HG02973 (cell line): ENCODE measurements at regions not wholly inside any gene's neighbourhood (a gene's known extent, or its start where the extent isn't known, plus 50 kb on each side); places are given as distances from the start of the nearest gene placed in this dataset.
"Not testable (repeated sequence)": the region's sequence is repeated elsewhere in the genome, so short reads cannot be mapped to it uniquely, and the experiment has no call there.

ENCODE experiments used
- ATAC-seq: cut with Tn5 transposase; IDR thresholded peaks from one replicate; pipeline ENCODE4 v1.9.1; 2021; ENCODE audit warnings: moderate library complexity; ENCODE audit not compliant: unreplicated experiment

DNA sequence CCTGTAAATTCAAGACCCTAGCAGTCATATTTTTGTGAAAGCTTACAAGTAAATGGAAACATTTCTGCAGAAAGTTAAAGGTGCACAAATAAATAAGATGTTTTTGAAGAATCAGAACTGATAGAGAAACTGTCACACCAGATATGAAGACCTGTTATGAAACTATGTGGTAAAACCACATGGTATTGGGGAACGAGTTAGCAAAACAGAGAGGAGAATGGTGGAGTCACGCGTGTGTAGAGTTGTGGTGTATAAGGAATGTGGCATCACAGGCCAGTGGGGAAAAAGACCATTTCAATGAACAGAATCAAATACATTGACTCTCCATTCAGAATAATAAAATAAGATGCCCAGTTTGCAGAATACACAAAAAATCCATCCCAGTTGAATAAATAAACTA, 477.2 kb downstream of the ICE1 start:
- no peak for ATAC-seq

DNA sequence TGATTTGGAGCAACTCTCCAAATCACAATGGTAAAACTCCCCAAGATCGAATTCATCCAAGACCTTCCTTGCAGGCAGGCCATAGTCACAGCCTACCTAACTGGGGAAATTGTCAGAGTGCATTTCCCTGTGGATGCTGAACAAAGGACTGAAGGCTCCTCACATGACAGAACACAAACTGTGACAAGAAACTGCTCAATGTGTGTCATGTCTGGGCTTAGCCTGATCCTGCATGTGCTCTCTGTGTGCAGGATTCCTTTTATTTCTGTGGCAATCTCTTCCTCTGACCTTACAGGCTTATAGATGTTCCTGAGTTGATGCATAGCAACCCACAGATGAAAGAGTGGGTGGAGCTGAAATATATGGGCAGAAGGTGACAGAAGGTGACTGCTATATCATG, 465.8 kb downstream of the ICE1 start:
- ATAC-seq: no peak

GRCh38 chr5:5887833-5888232, 465.4 kb downstream of the ICE1 start:
- no peak for ATAC-seq

DNA sequence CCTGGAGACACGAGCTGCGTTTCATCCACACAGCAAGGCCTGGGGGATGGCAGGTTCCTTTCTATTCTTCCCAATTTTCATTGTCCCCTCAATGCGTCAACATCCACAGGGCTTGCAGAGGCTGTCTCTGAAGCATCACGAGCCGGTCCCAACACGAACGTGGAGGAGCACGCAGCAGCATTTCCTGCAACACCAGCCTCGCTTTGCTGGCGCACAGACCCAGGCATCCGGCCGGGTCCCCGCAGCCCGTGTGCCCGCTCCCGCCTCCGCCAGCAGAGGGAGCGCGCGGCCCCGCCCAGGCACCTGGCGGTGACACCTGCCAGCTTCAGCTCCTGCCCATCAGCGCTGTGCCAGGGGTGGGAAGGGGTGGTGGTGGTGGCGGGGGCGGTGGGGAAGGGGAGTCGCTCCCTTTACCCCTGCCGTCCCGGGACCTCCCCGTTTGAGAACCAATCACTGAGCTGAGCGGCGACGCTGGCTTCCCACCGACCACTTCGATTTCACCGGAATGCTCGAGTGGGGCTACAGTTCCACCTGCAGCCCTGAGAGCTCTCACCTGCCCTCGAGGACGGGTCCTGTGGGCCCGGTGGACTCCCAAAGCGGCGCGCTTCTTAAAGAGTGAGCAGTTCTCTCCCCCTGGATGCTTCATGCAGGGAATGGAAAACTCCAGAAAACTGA, 464.5 kb downstream of the ICE1 start:
- ATAC-seq: peak; percentile 64

DNA sequence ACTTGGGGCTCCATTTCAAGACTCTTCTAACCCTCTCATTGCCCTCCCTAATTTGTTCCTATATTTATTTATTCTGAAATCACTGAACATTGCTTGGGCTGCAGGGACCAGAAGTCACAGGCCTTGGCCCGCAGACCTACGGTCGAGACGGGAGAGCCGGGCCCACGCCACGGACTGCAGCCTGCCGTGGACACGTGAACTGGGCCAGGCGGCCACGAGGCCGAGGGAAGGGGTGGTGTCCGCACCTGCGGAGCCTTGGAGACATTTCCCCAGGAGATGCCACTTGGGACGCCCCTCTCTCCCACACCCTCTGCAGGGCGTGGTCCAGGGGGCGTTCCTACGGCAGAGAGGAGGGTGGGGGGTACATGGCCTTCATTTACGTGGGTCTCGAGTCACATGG, 463.9 kb downstream of the ICE1 start:
- ATAC-seq: no peak

GRCh38 chr5:5885782-5886181, 463.3 kb downstream of the ICE1 start:
- no peak for ATAC-seq

DNA sequence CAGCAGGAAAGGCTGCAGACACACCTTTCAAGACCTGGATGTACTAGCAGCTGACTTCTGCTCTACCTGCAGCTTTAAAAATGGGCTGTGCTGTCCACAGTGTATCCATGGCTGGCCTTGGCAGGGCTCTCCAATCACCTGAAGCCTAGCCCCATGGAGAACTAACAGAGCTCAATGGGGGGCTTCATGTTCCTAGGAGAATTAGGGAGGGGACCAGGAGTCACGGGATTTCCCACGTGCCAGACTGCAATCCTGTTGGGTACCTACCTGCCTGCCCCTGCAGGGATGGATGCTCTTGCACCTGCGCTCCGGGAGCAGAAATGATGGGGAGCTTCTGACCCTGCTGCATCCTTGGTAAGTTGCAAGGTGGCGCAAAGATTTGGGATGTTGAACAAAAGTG, 462.1 kb downstream of the ICE1 start:
- ATAC-seq: no peak

DNA sequence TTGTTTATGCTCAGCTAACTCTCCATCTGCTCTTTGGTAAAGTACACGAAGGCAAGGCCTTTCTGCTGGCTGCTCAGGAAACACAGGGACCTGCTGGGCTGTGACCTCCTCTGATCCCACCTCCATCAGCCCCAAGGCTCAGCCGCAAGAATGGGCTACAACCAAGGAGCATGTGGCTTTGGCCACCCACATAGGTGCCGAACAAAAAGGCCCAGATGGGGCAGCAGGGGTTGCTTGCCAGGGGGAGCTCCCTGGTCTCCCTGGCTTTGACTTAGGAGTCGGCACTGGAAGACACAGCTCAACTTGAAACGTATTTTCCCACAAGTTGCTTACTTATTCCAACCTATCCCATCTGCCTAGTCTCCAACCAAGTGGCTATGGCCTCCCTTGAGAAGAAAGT, 461.1 kb downstream of the ICE1 start:
- ATAC-seq: no peak

GRCh38 chr5:5883146-5883545, 460.7 kb downstream of the ICE1 start:
- ATAC-seq: no peak

DNA sequence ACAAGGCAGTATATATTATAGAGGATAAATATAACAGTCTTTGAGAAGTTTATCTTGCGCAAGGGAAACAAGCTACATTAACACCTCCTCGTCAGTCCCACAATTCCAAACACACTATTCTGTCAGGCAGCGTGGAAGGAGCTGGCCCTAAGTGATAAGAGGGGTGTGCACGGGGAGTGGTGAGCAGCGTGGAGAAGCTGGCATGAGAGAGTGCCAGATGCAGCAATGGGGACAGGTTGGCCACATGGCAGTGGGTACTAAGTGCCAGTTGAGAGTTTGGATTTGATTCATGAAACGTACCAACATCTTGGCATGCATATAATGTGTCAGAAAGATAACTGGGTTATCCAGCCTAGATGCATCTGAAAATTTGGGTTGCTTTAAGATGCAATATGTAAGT, 460.2 kb downstream of the ICE1 start:
- no peak for ATAC-seq

DNA sequence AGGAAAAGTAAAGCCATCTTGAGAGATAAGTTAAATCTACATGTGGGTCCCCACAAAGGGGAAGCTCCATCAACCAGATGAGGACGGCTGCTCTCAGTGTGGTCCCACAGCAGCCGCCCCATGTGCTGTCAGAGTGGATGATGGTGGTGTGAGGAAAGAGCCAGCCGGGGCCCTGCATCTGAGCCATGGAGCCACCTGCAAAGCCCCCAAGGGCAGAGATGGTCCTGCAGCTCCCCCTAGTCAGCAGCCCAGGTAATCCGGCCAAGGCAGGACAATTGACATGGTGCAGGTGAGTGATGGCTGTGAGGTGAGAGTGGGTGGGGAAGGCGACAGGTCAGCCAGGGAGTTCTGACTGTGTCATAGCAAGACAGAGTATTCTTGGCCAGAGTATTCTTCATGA, 458.8 kb downstream of the ICE1 start:
- peak; percentile 67 for ATAC-seq

DNA sequence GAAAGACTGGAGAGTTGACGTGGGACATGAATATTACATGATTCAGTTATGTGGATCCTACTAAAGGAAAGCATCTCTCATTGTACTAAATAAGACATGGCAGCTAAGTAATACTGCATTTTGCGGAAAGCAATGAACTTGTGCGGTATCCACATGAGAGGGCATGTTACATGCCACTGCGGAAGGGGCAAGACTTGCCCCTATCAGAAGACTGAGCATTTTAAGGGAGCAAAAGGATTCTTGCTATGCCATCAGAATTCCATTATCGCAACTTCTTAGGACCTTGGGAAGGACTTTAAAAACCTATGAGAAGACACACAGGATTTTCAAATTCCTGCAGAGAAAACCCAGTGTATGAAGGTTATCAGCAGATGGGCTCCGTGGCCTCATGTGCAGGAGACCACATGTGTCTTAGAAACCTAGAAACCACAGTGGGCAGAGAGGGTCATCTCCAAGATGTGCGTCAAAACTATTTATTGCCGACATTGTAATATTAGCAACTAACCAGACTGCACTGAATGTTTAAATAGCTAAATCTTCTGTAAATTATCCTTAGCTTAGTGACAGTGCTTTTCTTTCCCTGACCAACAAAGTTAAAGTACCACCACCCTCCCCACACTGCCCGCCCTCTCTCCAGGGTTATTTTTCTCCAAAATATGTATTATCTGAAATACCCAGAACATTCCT, 457.7 kb downstream of the ICE1 start:
- ATAC-seq: no peak

DNA sequence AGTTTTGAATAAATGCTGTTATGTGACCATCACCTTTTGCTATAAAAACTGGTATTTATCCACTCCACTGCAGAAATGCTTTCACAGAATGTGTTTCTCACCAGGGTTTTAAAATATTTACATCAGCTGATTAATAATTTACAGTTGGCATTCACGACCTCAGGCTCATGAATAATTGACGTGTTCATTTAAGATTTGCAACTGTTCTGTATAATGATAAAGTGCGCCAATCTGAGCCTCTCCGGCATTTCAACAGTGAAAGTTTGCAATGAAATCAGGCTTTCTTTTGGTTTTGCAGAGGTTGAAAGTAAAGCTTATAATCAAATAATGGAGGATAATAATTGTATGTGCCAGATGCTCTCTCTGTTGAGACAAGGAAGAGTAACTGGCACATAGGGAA, 434.9 kb downstream of the ICE1 start:
- no peak for ATAC-seq

DNA sequence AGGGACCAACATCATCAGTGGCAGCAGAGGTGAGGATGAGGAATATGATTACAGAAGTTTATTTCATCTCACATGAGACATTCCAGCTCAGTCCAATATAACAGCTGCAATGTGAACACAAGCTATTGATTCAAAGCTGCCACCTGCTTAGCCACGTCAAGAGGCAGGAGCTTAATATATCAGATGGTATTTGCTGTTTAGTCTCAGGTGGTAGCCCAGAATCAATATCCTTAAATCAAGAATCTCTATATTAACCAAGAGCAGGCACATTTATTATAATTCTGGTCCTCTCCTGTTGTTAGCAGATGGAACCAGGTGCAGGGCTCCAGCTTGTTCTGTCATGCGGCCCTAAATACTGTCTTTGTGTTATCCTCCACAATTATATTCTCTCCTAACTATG, 431.6 kb downstream of the ICE1 start:
- no peak for ATAC-seq

GRCh38 chr5:5838493-5838892, 416.0 kb downstream of the ICE1 start:
- no peak for ATAC-seq

DNA sequence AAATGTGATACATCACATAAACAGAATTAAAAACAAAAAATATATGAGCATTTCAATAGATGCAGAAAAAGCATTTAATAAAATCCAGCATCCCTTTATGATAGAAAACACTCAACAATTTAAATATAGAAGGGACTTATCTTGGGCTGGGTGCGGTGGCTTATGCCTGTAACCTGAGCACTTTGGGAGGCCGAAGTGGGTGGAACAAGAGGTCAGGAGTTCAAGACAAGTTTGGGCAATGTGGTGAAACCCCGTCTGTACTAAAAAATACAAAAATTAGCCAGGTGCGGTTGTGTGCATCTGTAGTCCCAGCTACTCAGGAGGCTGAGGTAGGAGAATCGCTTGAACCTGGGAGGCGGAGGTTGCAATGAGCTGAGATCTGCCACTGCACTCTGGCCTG, 409.1 kb downstream of the ICE1 start:
- ATAC-seq: not testable (repeated sequence)

DNA sequence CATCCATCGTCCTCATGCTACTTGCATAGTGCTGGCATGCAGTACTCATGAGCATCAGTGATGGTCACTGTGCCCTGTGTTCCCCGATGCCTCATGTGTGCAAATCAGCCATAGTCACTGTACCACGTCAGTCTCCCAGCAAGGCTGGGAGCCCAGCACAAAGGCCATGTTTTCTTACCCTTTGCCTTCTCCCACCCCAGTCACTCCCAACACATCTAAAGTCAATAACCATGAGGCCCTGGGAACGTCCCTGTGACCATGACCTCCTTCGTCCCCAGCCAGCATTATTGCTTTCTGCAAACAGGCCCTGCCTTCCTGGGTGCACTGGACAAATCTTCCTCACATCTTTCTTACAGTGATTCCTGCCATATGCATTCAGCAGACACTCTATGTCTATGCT, 406.1 kb downstream of the ICE1 start:
- ATAC-seq: no peak

- ATAC-seq: no peak
These were observed 404.4 kb downstream of the ICE1 start for GRCh38 chr5:5826911-5827310.

DNA sequence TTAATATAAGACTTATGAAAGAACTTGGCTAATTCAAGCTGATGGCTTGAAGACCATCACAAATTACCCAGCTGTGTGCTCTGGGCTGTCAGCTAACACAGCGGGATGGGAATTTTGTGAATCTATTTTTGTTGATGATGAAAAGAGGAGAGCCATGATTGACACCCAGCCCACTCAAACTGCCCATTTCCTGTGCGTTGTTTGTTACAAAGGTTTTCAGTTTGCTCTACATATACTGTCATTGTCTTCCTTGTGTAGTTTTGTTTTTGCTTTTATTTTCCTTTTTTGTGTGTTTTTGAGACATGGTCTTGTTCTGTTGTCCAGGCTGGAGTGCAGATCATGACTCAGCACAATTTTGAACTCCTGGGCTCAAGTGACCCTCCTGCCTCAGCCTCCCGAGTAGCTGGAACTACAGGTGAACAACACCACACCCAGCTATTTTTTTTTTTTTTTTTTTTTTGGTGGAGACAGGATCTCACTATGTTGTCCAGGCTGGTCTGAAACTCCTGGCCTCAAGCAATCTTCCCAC, 400.3 kb downstream of the ICE1 start:
- no peak for ATAC-seq

DNA sequence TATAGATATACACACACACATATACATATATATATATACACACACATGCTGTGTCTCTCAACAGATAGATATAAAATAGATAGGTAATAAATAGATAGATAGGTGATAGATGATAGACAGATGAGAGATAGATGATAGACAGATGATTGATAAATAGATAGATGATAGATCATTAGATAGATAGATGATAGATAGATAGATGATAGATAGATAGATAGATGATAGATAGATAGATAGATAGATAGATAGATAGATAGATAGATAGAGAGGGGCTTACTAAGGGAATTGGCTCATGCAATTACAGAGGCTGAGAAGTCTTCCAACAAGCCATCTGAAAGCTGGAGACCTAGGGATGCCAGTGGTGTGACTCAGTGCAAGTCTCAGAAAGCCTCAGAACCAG, 394.5 kb downstream of the ICE1 start:
- ATAC-seq: no peak

DNA sequence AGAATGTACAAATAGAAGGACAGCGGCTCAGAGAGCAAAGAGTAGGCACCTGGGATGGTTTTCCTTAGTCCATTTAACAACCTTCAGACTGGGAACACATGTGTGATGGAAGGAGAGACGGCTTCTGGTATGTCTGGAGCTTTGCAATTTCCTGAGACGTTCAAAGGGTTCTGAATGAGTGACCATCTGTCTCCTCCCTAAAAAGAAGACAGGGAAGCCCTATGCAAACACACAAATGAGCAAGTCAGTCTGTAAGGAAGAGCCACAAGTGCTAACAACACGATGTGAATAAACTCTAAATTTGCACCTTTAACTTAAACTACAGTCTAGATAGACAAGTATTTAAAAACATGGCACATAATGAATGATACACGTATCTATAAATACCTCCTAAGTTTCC, 391.0 kb downstream of the ICE1 start:
- ATAC-seq: no peak

GRCh38 chr5:5810461-5810860, 388.0 kb downstream of the ICE1 start:
- ATAC-seq: no peak

- ATAC-seq: no peak
These were observed 383.4 kb downstream of the ICE1 start for GRCh38 chr5:5805916-5806315.
